Right atrium auricular region (tissue), 2 donors: ENCODE measurements at regions not wholly inside any gene's neighbourhood (a gene's known extent, or its start where the extent isn't known, plus 50 kb on each side); places are given as distances from the start of the nearest gene placed in this dataset.

Experiments used
- DNase-seq: peaks from one replicate; pipeline ENCODE4 v3.0.0-alpha.2; 2019; ENCODE audit warnings: low spot score
- H3K27ac ChIP-seq, 2 donors: fragments of 200-600 bp; sonication (generic); 1 replicate in 1 of 2; 2 replicates in 1 of 2; pipeline ENCODE4 v1.5.1; 2016 to 2019
- H3K27me3 ChIP-seq, 2 donors: fragments of 200-600 bp; sonication (generic); one replicate each; pipeline versions ENCODE4 v1.5.1 to v1.6.0; 2017 to 2019
- H3K36me3 ChIP-seq: fragments of 200-600 bp; sonication (generic); one replicate; pipeline ENCODE4 v1.5.1; 2016
- H3K4me1 ChIP-seq, 2 donors: fragments of 200-600 bp; sonication (generic); one replicate each; pipeline versions ENCODE4 v1.5.1 to v1.6.0; 2017 to 2019
- H3K4me3 ChIP-seq, 2 donors: fragments of 200-600 bp; sonication (generic); 1 replicate in 1 of 2; 2 replicates in 1 of 2; pipeline ENCODE4 v1.5.1; 2017 to 2019; ENCODE audit warnings: mild to moderate bottlenecking in 1 of 2, moderate library complexity in 1 of 2
- H3K9me3 ChIP-seq, 2 donors: fragments of 200-600 bp; sonication (generic); one replicate each; pipeline ENCODE4 v1.5.1; 2019
- TF ChIP-seq, protein P1 (sequence below), 2 donors: fragments of 200-600 bp; sonication (generic); IDR thresholded peaks; one replicate each; pipeline ENCODE4 v1.5.1; 2019; ENCODE audit warnings: antibody characterized with exemption in 2 of 2

DNA sequence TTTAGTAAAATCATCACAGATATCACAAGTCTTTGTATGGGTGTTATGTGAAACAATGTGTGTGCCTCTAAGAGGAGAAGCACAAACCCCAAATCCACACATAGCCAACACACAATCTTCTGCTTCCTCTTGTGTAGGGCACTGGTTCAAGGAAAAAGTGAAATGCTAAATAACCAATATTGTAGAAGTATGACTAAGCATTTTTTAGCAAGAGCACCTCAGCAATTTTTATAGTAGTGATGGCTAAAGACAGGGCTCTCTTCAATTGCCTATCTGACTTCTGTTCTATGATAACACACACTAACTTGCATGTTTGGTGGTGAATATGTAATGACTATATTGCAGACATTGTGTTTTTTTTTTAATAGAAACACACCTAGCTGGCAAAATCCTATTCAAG, 997.9 kb upstream of the ALCAM start:
- Histone ChIP-seq H3K9me3 (no peaks in the 10 kb centered on the region), H3K4me3 (no peak overlapping the region), H3K27me3 (no peaks in the 10 kb centered on the region), H3K36me3 (no peaks in the 10 kb centered on the region), H3K4me1 (no peaks in the 10 kb centered on the region), H3K27ac (no peak overlapping the region)
- TF ChIP-seq, protein P1, sequence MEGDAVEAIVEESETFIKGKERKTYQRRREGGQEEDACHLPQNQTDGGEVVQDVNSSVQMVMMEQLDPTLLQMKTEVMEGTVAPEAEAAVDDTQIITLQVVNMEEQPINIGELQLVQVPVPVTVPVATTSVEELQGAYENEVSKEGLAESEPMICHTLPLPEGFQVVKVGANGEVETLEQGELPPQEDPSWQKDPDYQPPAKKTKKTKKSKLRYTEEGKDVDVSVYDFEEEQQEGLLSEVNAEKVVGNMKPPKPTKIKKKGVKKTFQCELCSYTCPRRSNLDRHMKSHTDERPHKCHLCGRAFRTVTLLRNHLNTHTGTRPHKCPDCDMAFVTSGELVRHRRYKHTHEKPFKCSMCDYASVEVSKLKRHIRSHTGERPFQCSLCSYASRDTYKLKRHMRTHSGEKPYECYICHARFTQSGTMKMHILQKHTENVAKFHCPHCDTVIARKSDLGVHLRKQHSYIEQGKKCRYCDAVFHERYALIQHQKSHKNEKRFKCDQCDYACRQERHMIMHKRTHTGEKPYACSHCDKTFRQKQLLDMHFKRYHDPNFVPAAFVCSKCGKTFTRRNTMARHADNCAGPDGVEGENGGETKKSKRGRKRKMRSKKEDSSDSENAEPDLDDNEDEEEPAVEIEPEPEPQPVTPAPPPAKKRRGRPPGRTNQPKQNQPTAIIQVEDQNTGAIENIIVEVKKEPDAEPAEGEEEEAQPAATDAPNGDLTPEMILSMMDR (IDR thresholded peaks at IDR 0.05), result no peak
- no peak for DNase-seq

DNA sequence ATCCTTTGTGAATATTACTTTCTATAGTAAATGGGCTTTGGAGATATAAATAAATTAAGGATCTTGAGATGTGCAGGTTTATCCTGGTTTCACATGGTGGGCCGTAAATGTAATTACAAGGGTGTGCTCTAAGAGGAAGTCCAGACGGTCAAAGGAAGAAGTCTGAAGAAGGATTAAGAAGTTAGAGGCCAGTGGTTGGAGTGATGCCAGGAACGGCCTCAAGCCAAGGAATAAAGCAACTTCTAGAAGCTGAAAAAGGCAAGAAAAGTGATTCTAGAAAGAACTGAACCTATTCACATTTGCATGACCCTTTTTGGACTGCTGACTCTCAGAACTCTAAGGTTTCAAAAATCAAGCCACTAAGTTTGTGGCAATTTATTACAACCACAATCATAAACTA, 981.3 kb upstream of the ALCAM start:
- Histone ChIP-seq H3K27me3 (no peaks in the 10 kb centered on the region), H3K27ac (no peak overlapping the region), H3K9me3 (no peaks in the 10 kb centered on the region), H3K36me3 (no peaks in the 10 kb centered on the region), H3K4me1 (no peaks in the 10 kb centered on the region), H3K4me3 (no peak overlapping the region)
- no peak for DNase-seq
- TF ChIP-seq, protein P1 (IDR thresholded peaks at IDR 0.05), result no peak

DNA sequence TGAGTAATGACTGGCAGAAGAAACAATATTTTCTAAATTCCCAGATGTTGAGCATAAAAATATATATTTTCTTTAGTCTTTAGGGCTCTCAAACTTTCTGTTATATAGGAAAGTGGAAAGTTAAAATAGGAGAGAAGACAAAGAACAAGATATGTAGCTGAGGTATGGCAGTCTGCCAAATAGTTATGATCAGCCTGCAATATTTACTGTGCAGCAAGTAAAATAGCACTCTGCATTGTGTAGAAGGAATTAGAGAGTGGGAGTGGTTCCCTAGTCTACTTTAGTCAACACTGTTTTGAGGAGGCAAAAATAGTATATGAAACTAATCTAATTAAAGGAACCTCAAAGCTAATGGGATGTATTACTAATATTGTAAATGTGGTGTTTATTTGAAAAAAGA, 978.1 kb upstream of the ALCAM start:
- Histone ChIP-seq H3K36me3 (no peaks in the 10 kb centered on the region), H3K27me3 (no peaks in the 10 kb centered on the region), H3K4me3 (no peak overlapping the region), H3K9me3 (no peaks in the 10 kb centered on the region), H3K4me1 (no peaks in the 10 kb centered on the region), H3K27ac (no peak overlapping the region)
- DNase-seq, result no peak
- TF ChIP-seq, protein P1 (IDR thresholded peaks at IDR 0.05), result no peak

DNA sequence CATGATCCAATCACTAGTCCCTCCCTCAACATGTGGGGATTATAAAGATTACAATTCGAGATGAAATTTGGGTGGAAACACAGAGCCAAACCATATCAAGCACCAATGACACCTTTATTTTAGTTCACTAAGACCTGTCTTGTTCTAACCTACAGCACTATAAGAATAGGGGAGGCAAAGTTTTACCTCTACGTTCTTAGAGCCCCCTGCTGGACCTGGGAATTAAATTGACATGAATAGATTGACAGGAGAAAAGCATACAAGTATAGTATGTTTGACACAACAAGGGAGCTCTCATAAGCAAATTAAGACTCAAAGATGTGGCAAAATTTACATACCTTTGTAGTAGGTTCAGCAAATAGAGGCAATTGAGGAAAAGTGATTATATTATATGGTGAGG, 974.4 kb upstream of the ALCAM start:
- no peaks in the 10 kb centered on the region for H3K36me3 ChIP-seq
- H3K4me1 ChIP-seq, result no peaks in the 10 kb centered on the region
- H3K27ac ChIP-seq, result no peak overlapping the region
- no peak overlapping the region for H3K4me3 ChIP-seq
- DNase-seq, result no peak
- H3K9me3 ChIP-seq, result no peaks in the 10 kb centered on the region
- no peaks in the 10 kb centered on the region for H3K27me3 ChIP-seq
- TF ChIP-seq, protein P1 (IDR thresholded peaks at IDR 0.05), result no peak

DNA sequence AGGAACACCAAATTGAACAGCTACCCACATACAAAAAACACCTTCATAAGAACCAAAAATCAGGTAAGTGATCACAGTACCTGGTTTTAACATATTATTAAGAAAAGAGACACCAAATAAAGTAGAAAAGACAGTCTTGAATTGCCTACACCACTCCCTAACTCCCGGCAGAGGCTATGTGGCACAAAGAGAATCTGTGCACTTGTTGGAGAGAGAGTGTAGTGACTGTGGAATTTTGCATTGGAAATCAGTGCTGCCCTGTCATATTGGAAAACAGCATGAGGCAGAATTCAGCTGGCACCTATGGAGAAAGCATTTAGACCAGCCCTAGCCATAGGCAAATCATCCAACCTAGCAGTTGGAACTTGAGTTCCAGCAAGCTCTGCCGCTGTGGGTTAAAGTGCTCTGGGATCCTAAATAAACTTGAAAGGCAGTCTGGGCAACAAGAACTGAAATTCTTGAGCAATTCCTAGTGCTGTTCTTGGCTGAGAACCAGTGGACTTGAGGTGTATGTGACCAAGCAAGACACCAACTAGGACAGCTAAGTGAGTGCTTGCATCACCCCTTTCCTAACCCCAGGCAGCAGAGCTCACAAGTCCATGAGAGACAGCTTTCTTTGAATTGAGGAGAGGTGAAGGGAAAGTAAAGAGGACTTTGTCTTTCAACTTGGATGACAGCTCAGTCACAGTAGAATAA, 969.6 kb upstream of the ALCAM start:
- no peaks in the 10 kb centered on the region for H3K36me3 ChIP-seq
- H3K27ac ChIP-seq, result no peak overlapping the region
- H3K4me3 ChIP-seq, result no peak overlapping the region
- no peaks in the 10 kb centered on the region for H3K27me3 ChIP-seq
- no peaks in the 10 kb centered on the region for H3K4me1 ChIP-seq
- peaks cover 0 to 7% of the 10 kb centered on the region in 2 donors for H3K9me3 ChIP-seq
- no peak for DNase-seq
- TF ChIP-seq, protein P1 (IDR thresholded peaks at IDR 0.05), result no peak

DNA sequence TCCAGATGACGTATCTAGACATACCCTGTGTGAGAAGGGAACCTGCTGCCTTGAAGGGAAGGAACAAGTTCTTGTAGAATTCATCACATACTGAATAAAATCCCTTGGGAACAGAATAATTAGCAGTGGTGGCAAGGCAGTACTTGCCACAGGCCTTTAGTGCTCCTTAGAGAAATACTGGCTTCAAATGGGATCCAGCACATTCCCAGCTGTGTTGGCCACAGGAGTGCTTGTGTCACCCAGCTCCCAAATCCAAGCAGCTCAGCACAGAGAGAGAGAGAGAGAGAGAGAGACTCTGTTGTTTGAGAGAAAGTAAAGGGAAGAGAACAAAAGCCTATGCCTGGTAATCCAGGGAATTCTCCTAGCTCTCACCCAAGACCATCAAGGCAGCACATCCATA, 969.0 kb upstream of the ALCAM start:
- H3K4me3 ChIP-seq, result no peak overlapping the region
- H3K9me3 ChIP-seq, result peaks cover 0 to 7% of the 10 kb centered on the region in 2 donors
- no peaks in the 10 kb centered on the region for H3K36me3 ChIP-seq
- H3K27ac ChIP-seq, result no peak overlapping the region
- TF ChIP-seq, protein P1 (IDR thresholded peaks at IDR 0.05), result no peak
- H3K4me1 ChIP-seq, result no peaks in the 10 kb centered on the region
- no peak for DNase-seq
- H3K27me3 ChIP-seq, result no peaks in the 10 kb centered on the region
